ENCODE measurements at regions not wholly inside any gene's neighbourhood (a gene's known extent, or its start where the extent isn't known, plus 50 kb on each side); places are given as distances from the start of the nearest gene placed in this dataset.

GRCh38 chr2:21945658-21946057 is 821.9 kb downstream of the TDRD15 start:
- no peak overlapping the region for H3K4me3 ChIP-seq (ENCODE audit: low read length)
- DNase-seq (ENCODE audit: low read depth), result no peak
- no peak for TF ChIP-seq CTCF (conservative IDR thresholded peaks at IDR 0.05; ENCODE audit: low read length)

GRCh38 chr2:21947046-21947445 is 823.3 kb downstream of the TDRD15 start:
- no peak for DNase-seq (ENCODE audit: low read depth)
- TF ChIP-seq CTCF (conservative IDR thresholded peaks at IDR 0.05; ENCODE audit: low read length), result no peak
- H3K4me3 ChIP-seq (ENCODE audit: low read length), result no peak overlapping the region

GRCh38 chr2:21966139-21966538 is 842.4 kb downstream of the TDRD15 start:
- no peak for TF ChIP-seq CTCF (conservative IDR thresholded peaks at IDR 0.05; ENCODE audit: low read length)
- H3K4me3 ChIP-seq (ENCODE audit: low read length), result no peak overlapping the region
- DNase-seq (ENCODE audit: low read depth), result no peak

GRCh38 chr2:21970971-21971370 is 847.2 kb downstream of the TDRD15 start:
- DNase-seq (ENCODE audit: low read depth), result no peak
- H3K4me3 ChIP-seq (ENCODE audit: low read length), result no peak overlapping the region

GRCh38 chr2:21972586-21972985 is 848.8 kb downstream of the TDRD15 start:
- DNase-seq (ENCODE audit: low read depth), result no peak
- no peak overlapping the region for H3K4me3 ChIP-seq (ENCODE audit: low read length)
- TF ChIP-seq CTCF (conservative IDR thresholded peaks at IDR 0.05; ENCODE audit: low read length), result no peak

More at GRCh38 chr2:21970971-21971370, 847.2 kb downstream of the TDRD15 start:
- TF ChIP-seq CTCF (conservative IDR thresholded peaks at IDR 0.05; ENCODE audit: low read length), result no peak

- no peak for TF ChIP-seq CTCF (conservative IDR thresholded peaks at IDR 0.05; ENCODE audit: low read length)
- H3K4me3 ChIP-seq (ENCODE audit: low read length), result no peak overlapping the region
- no peak for DNase-seq (ENCODE audit: low read depth)
Observed at GRCh38 chr2:21981127-21981526, 857.4 kb downstream of the TDRD15 start.

GRCh38 chr2:21993002-21993401 is 869.2 kb downstream of the TDRD15 start:
- no peak for TF ChIP-seq CTCF (conservative IDR thresholded peaks at IDR 0.05; ENCODE audit: low read length)
- DNase-seq (ENCODE audit: low read depth), result no peak
- no peak overlapping the region for H3K4me3 ChIP-seq (ENCODE audit: low read length)

Data from AG10803 (cell line).